ENCODE measurements at regions not wholly inside any gene's neighbourhood (a gene's known extent, or its start where the extent isn't known, plus 50 kb on each side); places are given as distances from the start of the nearest gene placed in this dataset.

GRCh38 chr3:190790185-190790584, 72.3 kb downstream of the GMNC start:
- TF ChIP-seq CTCF (IDR thresholded peaks at IDR 0.05; ENCODE audit: unreplicated experiment): no peak
- no TSS peak for BruUV-seq (replicated peaks)
- no peaks in the 10 kb centered on the region for H3K36me3 Mint-ChIP-seq (ENCODE audit: insufficient read depth, unreplicated experiment)
- H3K27me3 Mint-ChIP-seq (ENCODE audit: unreplicated experiment): no peaks in the 10 kb centered on the region
- no peaks in the 10 kb centered on the region for H3K9me3 Mint-ChIP-seq (ENCODE audit: low read depth, unreplicated experiment)
- no peak for DNase-seq
- CTCF ChIA-PET: no interaction called here
- no peak overlapping the region for H3K27ac Mint-ChIP-seq (ENCODE audit: unreplicated experiment)
- no peak overlapping the region for H3K4me3 Mint-ChIP-seq (ENCODE audit: low read depth, unreplicated experiment)
- no peaks in the 10 kb centered on the region for H3K4me1 Mint-ChIP-seq (ENCODE audit: low read depth, unreplicated experiment)
- intact Hi-C loops (cut with micrococcal nuclease; ENCODE audit: unreplicated experiment): no loop called here

- Mint-ChIP-seq H3K27me3 (ENCODE audit: unreplicated experiment) (no peaks in the 10 kb centered on the region), H3K36me3 (ENCODE audit: insufficient read depth, unreplicated experiment) (no peaks in the 10 kb centered on the region), H3K27ac (ENCODE audit: unreplicated experiment) (no peak overlapping the region), H3K4me3 (ENCODE audit: low read depth, unreplicated experiment) (no peak overlapping the region), H3K9me3 (ENCODE audit: low read depth, unreplicated experiment) (no peaks in the 10 kb centered on the region), H3K4me1 (ENCODE audit: low read depth, unreplicated experiment) (no peaks in the 10 kb centered on the region)
- no peak for TF ChIP-seq CTCF (IDR thresholded peaks at IDR 0.05; ENCODE audit: unreplicated experiment)
- intact Hi-C loops (cut with micrococcal nuclease; ENCODE audit: unreplicated experiment): no loop called here
- CTCF ChIA-PET: no interaction called here
- no peak for DNase-seq
- BruUV-seq (replicated peaks): no TSS peak
Measured at GRCh38 chr3:190786898-190787297, 75.6 kb downstream of the GMNC start.

- TF ChIP-seq CTCF (IDR thresholded peaks at IDR 0.05; ENCODE audit: unreplicated experiment): no peak
- Mint-ChIP-seq H3K27ac (ENCODE audit: unreplicated experiment) (no peak overlapping the region), H3K27me3 (ENCODE audit: unreplicated experiment) (no peaks in the 10 kb centered on the region), H3K9me3 (ENCODE audit: low read depth, unreplicated experiment) (no peaks in the 10 kb centered on the region), H3K4me1 (ENCODE audit: low read depth, unreplicated experiment) (no peaks in the 10 kb centered on the region), H3K4me3 (ENCODE audit: low read depth, unreplicated experiment) (no peak overlapping the region), H3K36me3 (ENCODE audit: insufficient read depth, unreplicated experiment) (no peaks in the 10 kb centered on the region)
- intact Hi-C loops (cut with micrococcal nuclease; ENCODE audit: unreplicated experiment): no loop called here
- no peak for DNase-seq
- BruUV-seq (replicated peaks): no TSS peak
- CTCF ChIA-PET: interaction anchor here (0.5 kb wide), 1 partner anchor 806 kb away, joined by 3 read pairs; no protein-coding TSS in a partner anchor
Measured at GRCh38 chr3:190785047-190785446, 77.4 kb downstream of the GMNC start.

- H3K27ac Mint-ChIP-seq (ENCODE audit: unreplicated experiment): no peak overlapping the region
- H3K9me3 Mint-ChIP-seq (ENCODE audit: low read depth, unreplicated experiment): no peaks in the 10 kb centered on the region
- no peak for TF ChIP-seq CTCF (IDR thresholded peaks at IDR 0.05; ENCODE audit: unreplicated experiment)
- intact Hi-C loops (cut with micrococcal nuclease; ENCODE audit: unreplicated experiment): no loop called here
- no peak overlapping the region for H3K4me3 Mint-ChIP-seq (ENCODE audit: low read depth, unreplicated experiment)
- no TSS peak for BruUV-seq (replicated peaks)
- H3K4me1 Mint-ChIP-seq (ENCODE audit: low read depth, unreplicated experiment): no peaks in the 10 kb centered on the region
- H3K36me3 Mint-ChIP-seq (ENCODE audit: insufficient read depth, unreplicated experiment): no peaks in the 10 kb centered on the region
- DNase-seq: no peak
- CTCF ChIA-PET: no interaction called here
- H3K27me3 Mint-ChIP-seq (ENCODE audit: unreplicated experiment): no peaks in the 10 kb centered on the region
Measured at GRCh38 chr3:190780524-190780923, 82.0 kb downstream of the GMNC start.
